ENCODE measurements at regions not wholly inside any gene's neighbourhood (a gene's known extent, or its start where the extent isn't known, plus 50 kb on each side); places are given as distances from the start of the nearest gene placed in this dataset.
A peak's percentile ranks its signal among the peaks of the same experiment; 100 is the strongest.
"Not testable (repeated sequence)": the region's sequence is repeated elsewhere in the genome, so short reads cannot be mapped to it uniquely, and the experiment has no call there.

DNA sequence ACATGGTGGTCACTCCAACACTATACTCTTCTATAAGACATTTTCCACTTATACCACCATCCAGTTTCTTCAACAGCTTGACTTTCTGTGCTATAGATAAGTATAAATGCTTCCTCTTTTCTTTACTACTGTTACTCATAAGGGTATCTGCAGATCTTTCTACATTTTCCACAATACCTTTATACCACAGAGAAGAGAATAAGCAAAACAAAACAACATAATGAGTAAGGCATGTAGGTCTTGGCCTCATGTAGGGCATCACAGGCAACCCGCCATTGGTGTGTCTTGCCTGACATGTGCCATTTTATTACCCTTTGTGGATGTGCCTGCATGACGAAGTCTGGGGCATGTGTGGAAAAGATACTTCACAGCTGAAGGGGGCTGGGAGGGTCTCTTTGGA lies 265.3 kb upstream of the STARD13 start:
- Histone ChIP-seq H3K27ac (no peak overlapping the region), H3K36me3 (ENCODE audit: insufficient read depth, low read length) (no peaks in the 10 kb centered on the region), H3K9ac (ENCODE audit: insufficient read length) (no peak overlapping the region), H3K4me3 (no peak overlapping the region), H3K9me3 (ENCODE audit: low read depth, low read length) (no peaks in the 10 kb centered on the region; the same call in 1 of the 2 replicates)
- TF ChIP-seq EZH2 (IDR thresholded peaks at IDR 0.05) (no peak), FOXP2 (optimal IDR thresholded peaks at IDR 0.05; ENCODE audit: control extremely low read depth, extremely low read length, insufficient read depth) (no peak), POLR2AphosphoS5 (IDR thresholded peaks at IDR 0.05; ENCODE audit: borderline replicate concordance, low read depth, low read length) (no peak)
- no peak for DNase-seq (ENCODE audit: low read depth, low spot score)

DNA sequence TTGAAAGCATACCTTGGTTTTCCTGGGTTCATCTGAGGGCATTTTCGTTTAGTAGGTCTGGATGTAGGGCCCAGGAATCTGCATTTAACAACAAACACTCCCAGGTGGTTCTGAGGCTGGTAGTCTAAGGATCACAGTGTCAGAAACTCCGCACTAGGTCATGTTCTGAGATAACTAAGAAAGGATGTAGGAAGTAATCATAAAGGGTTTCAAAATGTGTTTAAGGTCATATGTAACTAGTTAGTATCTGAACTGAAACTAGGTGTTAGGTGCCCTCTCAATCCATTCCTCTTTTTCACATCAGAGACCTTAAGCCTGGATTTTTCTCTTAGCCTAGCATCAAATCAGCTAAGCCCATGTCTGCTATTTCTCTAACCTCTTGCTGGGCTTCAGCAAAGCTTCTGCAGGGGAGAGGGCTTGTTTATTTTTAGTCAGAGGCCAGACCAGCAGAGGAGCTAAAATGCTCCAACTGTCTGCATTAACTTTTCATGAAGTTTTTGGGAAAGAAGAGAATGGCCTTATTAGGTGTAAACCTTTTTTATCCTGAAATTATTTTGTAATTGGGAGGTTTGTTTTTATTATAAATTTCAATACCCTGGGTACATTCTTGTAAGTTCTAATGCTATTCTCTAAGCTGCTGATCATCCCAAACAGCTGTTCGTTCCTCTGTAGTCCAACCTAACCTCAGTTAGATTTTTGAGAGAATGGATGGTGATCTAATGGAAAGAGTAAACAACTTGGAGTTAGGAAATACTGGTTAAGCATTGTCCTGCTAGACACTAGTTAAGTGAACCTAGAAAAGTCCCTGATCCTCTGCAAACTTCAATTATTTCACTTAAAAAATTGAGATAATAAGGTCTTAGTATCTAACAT lies 262.8 kb upstream of the RFC3 start:
- no peak overlapping the region for H3K4me3 ChIP-seq
- no peak for DNase-seq (ENCODE audit: low read depth, low spot score)
- no peak overlapping the region for H3K9ac ChIP-seq (ENCODE audit: insufficient read length)
- TF ChIP-seq FOXP2 (optimal IDR thresholded peaks at IDR 0.05; ENCODE audit: control extremely low read depth, extremely low read length, insufficient read depth) (no peak), EZH2 (IDR thresholded peaks at IDR 0.05) (no peak), POLR2AphosphoS5 (IDR thresholded peaks at IDR 0.05; ENCODE audit: borderline replicate concordance, low read depth, low read length) (no peak)
- H3K27ac ChIP-seq, result no peak overlapping the region
- H3K36me3 ChIP-seq (ENCODE audit: insufficient read depth, low read length), result no peaks in the 10 kb centered on the region
- H3K9me3 ChIP-seq (ENCODE audit: low read depth, low read length), result no peaks in the 10 kb centered on the region

DNA sequence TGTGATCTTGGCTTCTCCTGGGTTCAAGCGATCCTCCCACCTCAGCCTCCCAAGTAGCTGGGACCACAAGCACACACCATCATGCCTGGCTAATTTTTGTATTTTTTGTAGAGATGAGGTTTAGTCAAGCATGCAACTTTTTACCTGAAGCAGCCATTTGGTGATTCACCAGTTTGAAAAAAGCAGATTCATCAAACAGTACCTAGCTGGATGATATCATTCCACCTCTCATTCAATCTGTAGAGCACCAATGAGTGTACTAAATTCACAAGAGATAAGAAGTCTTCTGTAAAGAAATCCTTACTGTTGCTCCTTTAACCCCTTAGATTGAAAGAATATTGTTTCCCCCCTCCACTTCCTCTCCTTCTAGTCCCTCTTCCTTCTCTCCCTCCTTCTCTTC lies 261.1 kb upstream of the RFC3 start:
- H3K9me3 ChIP-seq (ENCODE audit: low read depth, low read length), result no peaks in the 10 kb centered on the region

GRCh38 chr13:33560726-33561125 lies 257.2 kb upstream of the RFC3 start:
- H3K9me3 ChIP-seq (ENCODE audit: low read depth, low read length), result no peaks in the 10 kb centered on the region
- no peak overlapping the region for H3K9ac ChIP-seq (ENCODE audit: insufficient read length)
- peak overlapping the region; percentile 13; the same call in 1 of the 2 replicates for H3K27ac ChIP-seq
- TF ChIP-seq POLR2AphosphoS5 (IDR thresholded peaks at IDR 0.05; ENCODE audit: borderline replicate concordance, low read depth, low read length), result no peak
- H3K36me3 ChIP-seq (ENCODE audit: insufficient read depth, low read length), result no peaks in the 10 kb centered on the region
- no peak for DNase-seq (ENCODE audit: low read depth, low spot score)
- no peak overlapping the region for H3K4me3 ChIP-seq

More for the DNA sequence above, 261.1 kb upstream of the RFC3 start:
- DNase-seq (ENCODE audit: low read depth, low spot score), result no peak
- Histone ChIP-seq H3K4me3 (no peak overlapping the region), H3K27ac (no peak overlapping the region), H3K9ac (ENCODE audit: insufficient read length) (no peak overlapping the region), H3K36me3 (ENCODE audit: insufficient read depth, low read length) (no peaks in the 10 kb centered on the region)
- TF ChIP-seq FOXP2 (optimal IDR thresholded peaks at IDR 0.05; ENCODE audit: control extremely low read depth, extremely low read length, insufficient read depth), result no peak
- TF ChIP-seq POLR2AphosphoS5 (IDR thresholded peaks at IDR 0.05; ENCODE audit: borderline replicate concordance, low read depth, low read length), result no peak
- no peak for TF ChIP-seq EZH2 (IDR thresholded peaks at IDR 0.05)

DNA sequence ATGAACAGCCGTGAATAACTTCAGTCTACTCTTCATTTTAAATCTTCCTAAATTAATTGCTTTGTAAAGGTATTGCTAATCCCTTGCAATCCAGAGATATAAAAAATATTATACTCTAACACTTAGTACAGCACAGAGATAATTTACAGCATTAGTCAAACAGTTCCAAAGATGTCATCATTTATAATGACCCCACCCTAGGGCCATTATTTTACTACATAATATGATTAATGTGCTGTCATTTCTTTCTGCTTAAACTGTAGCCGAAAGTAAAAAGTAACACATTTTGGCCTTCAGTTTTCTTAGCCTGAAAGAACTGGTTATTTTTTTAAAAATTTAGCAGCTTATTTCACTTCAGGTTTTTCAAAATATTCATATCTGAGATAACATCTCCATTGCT lies 256.3 kb upstream of the RFC3 start:
- TF ChIP-seq EZH2 (IDR thresholded peaks at IDR 0.05) (no peak), POLR2AphosphoS5 (IDR thresholded peaks at IDR 0.05; ENCODE audit: borderline replicate concordance, low read depth, low read length) (no peak), FOXP2 (optimal IDR thresholded peaks at IDR 0.05; ENCODE audit: control extremely low read depth, extremely low read length, insufficient read depth) (no peak)
- no peaks in the 10 kb centered on the region for H3K36me3 ChIP-seq (ENCODE audit: insufficient read depth, low read length)
- no peak overlapping the region for H3K4me3 ChIP-seq
- no peak for DNase-seq (ENCODE audit: low read depth, low spot score)
- no peak overlapping the region for H3K9ac ChIP-seq (ENCODE audit: insufficient read length)
- no peaks in the 10 kb centered on the region for H3K9me3 ChIP-seq (ENCODE audit: low read depth, low read length)
- peak overlapping the region; percentile 47; the same call in 1 of the 2 replicates for H3K27ac ChIP-seq

GRCh38 chr13:33571618-33572017 lies 246.3 kb upstream of the RFC3 start:
- no peak for TF ChIP-seq FOXP2 (optimal IDR thresholded peaks at IDR 0.05; ENCODE audit: control extremely low read depth, extremely low read length, insufficient read depth)
- no peak for TF ChIP-seq POLR2AphosphoS5 (IDR thresholded peaks at IDR 0.05; ENCODE audit: borderline replicate concordance, low read depth, low read length)
- TF ChIP-seq EZH2 (IDR thresholded peaks at IDR 0.05), result no peak
- H3K4me3 ChIP-seq, result no peak overlapping the region

GRCh38 chr13:33572322-33572721 lies 245.6 kb upstream of the RFC3 start:
- H3K9me3 ChIP-seq (ENCODE audit: low read depth, low read length); H3K27ac ChIP-seq; H3K9ac ChIP-seq (ENCODE audit: insufficient read length); H3K36me3 ChIP-seq (ENCODE audit: insufficient read depth, low read length); DNase-seq (ENCODE audit: low read depth, low spot score); H3K4me3 ChIP-seq: not testable (repeated sequence)

More at GRCh38 chr13:33571618-33572017, 246.3 kb upstream of the RFC3 start:
- Histone ChIP-seq H3K9ac (ENCODE audit: insufficient read length) (no peak overlapping the region), H3K36me3 (ENCODE audit: insufficient read depth, low read length) (no peaks in the 10 kb centered on the region), H3K27ac (no peak overlapping the region), H3K9me3 (ENCODE audit: low read depth, low read length) (no peaks in the 10 kb centered on the region)
- no peak for DNase-seq (ENCODE audit: low read depth, low spot score)

DNA sequence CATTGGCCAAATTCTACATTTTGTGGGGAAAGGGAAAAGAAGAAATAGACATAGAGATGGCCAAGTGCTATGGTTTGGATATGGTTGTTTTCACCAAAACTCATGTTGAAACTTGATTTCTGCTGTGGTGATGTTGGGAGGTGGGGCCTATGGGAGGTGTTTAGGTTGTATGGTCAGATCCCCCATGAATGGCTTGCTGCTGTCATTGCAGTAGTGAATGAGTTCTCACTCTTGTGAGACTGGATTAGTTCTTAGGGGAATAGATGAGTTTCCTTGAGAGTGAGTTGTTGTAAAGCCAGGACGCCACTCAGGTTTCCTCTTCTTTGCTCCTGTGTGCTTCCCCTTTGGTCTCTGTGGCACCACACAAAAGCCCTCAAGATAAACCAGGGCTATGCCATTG lies 242.6 kb upstream of the RFC3 start:
- no peaks in the 10 kb centered on the region for H3K9me3 ChIP-seq (ENCODE audit: low read depth, low read length)
- no peak overlapping the region for H3K9ac ChIP-seq (ENCODE audit: insufficient read length)

DNA sequence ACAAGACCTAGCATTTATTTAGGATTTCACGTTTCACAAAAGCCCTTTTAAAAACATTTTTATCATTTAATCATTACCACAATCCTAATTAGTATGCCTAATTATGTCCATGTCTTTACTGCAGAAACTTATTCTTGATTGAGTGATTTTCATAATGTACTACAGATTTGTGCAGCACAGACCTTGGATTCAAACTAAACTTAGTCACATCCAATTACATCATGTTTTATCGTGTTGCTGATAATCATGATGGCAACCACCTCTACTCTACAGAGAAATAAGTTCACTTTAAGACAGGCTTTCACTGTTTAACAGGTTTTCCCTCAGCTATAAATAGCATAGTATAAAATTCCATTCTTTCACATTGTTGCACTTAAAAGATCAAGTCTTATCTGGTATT lies 240.9 kb upstream of the RFC3 start:
- Histone ChIP-seq H3K27ac (peak overlapping the region; percentile 72), H3K9me3 (ENCODE audit: low read depth, low read length) (no peaks in the 10 kb centered on the region), H3K36me3 (ENCODE audit: insufficient read depth, low read length) (no peaks in the 10 kb centered on the region), H3K9ac (ENCODE audit: insufficient read length) (no peak overlapping the region), H3K4me3 (peak overlapping the region; percentile 48)
- TF ChIP-seq FOXP2 (optimal IDR thresholded peaks at IDR 0.05; ENCODE audit: control extremely low read depth, extremely low read length, insufficient read depth), result no peak
- TF ChIP-seq EZH2 (IDR thresholded peaks at IDR 0.05), result no peak
- TF ChIP-seq POLR2AphosphoS5 (IDR thresholded peaks at IDR 0.05; ENCODE audit: borderline replicate concordance, low read depth, low read length), result no peak
- peak; percentile 51 for DNase-seq (ENCODE audit: low read depth, low spot score)

More for the DNA sequence above, 242.6 kb upstream of the RFC3 start:
- TF ChIP-seq EZH2 (IDR thresholded peaks at IDR 0.05) (no peak), FOXP2 (optimal IDR thresholded peaks at IDR 0.05; ENCODE audit: control extremely low read depth, extremely low read length, insufficient read depth) (no peak), POLR2AphosphoS5 (IDR thresholded peaks at IDR 0.05; ENCODE audit: borderline replicate concordance, low read depth, low read length) (no peak)
- H3K27ac ChIP-seq, result no peak overlapping the region
- H3K4me3 ChIP-seq, result no peak overlapping the region
- no peaks in the 10 kb centered on the region for H3K36me3 ChIP-seq (ENCODE audit: insufficient read depth, low read length)
- DNase-seq (ENCODE audit: low read depth, low spot score), result no peak

All from SK-N-MC (cell line).